Testis (tissue), 2 donors: ENCODE measurements at regions not wholly inside any gene's neighbourhood (a gene's known extent, or its start where the extent isn't known, plus 50 kb on each side); places are given as distances from the start of the nearest gene placed in this dataset.

Experiments
- POLR2A ChIP-seq: fragments of 450-650 bp; IDR thresholded peaks from one replicate; pipeline ENCODE4 v1.6.1; 2017; ENCODE audit warnings: antibody characterized with exemption, mild to moderate bottlenecking, moderate library complexity
- TF ChIP-seq, protein P1 (sequence below), 3 experiments: fragments of 450-650 bp in 2 of 3; fragments of 200-600 bp in 1 of 3; sonication (generic) in 1 of 3; IDR thresholded peaks; one replicate each; pipeline ENCODE4 v1.5.1; 2016 to 2019; ENCODE audit warnings: antibody characterized with exemption in 3 of 3, mild to moderate bottlenecking in 2 of 3, moderate library complexity in 1 of 3

DNA sequence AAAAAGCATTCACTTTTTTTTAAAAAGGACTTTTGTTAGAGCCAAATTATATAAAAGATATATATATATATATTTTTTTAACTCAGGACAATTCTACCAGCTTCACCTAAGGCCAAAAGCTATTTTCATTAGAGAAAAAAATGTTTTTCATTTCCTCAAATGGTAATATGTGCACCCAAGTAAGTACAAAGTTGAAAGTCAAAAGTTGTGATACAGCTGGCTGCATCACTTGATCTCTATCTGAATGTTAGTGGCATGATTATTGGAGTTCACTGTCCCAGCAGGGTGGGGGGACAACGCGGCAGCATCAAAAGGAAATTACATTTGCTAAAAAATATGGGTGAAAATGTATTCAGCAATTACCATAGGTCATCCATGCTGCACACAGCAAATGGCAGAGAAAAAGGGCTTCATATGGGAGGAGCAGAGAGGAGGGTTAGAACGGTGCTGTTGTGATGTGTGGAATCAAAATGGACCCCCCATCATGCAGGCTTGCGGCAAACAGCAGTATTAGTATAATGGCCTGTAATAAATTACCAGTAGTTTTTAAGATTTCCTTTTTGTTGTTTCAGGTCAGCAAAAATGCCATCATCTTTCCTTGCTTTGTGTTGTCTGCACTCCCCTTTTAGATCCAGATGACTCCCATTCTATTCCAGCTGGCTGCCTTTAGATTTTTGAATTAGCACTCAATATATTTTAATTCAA, 253.7 kb downstream of the MAT2B start:
- TF ChIP-seq, protein P1, sequence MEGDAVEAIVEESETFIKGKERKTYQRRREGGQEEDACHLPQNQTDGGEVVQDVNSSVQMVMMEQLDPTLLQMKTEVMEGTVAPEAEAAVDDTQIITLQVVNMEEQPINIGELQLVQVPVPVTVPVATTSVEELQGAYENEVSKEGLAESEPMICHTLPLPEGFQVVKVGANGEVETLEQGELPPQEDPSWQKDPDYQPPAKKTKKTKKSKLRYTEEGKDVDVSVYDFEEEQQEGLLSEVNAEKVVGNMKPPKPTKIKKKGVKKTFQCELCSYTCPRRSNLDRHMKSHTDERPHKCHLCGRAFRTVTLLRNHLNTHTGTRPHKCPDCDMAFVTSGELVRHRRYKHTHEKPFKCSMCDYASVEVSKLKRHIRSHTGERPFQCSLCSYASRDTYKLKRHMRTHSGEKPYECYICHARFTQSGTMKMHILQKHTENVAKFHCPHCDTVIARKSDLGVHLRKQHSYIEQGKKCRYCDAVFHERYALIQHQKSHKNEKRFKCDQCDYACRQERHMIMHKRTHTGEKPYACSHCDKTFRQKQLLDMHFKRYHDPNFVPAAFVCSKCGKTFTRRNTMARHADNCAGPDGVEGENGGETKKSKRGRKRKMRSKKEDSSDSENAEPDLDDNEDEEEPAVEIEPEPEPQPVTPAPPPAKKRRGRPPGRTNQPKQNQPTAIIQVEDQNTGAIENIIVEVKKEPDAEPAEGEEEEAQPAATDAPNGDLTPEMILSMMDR (IDR thresholded peaks at IDR 0.05): no peak
- TF ChIP-seq POLR2A: no peak
